A549 (cell line): ENCODE measurements at regions not wholly inside any gene's neighbourhood (a gene's known extent, or its start where the extent isn't known, plus 50 kb on each side); places are given as distances from the start of the nearest gene placed in this dataset.

ENCODE experiments used
- ATAC-seq, 2 experiments: fragments of 200-7000 bp in 1 of 2; fragments of >200 bp in 1 of 2; cut with Nextera tagmentation in 1 of 2; cut with Tn5 transposase in 1 of 2; 3 replicates each; pipeline versions ENCODE4 v1.8.0 to v1.9.1; 2018 to 2020; ENCODE audit warnings: mild to moderate bottlenecking in 1 of 2, moderate library complexity in 1 of 2
- CTCF ChIA-PET: fragments of 300-600 bp; sonication (Branson Sonifier 250); formaldehyde crosslinking; extraction: SDS; loops from one replicate; lab custom pipeline; 2021; ENCODE audit warnings: antibody characterized with exemption, inconsistent platforms; lab: Yijun Ruan, JAX
- POLR2A ChIA-PET: fragments of 350-600 bp; formaldehyde crosslinking; extraction: SDS; loops from one replicate; lab custom pipeline; 2021; ENCODE audit warnings: antibody characterized with exemption, inconsistent platforms; lab: Yijun Ruan, JAX
- DNase-seq, 2 experiments: peaks; one replicate each; pipeline versions ENCODE4 v3.0.0 to v3.0.0-alpha.2; 2011 to 2016; ENCODE audit warnings: low read depth in 1 of 2, low spot score in 1 of 2
- FAIRE-seq: peaks from 2 replicates; lab custom pipeline; 2011; peaks lifted over from hg19 to GRCh38; lab: Jason Lieb, UNC
- H3K27ac ChIP-seq, 2 experiments: fragments of >200 bp; sonication (Bioruptor Twin); formaldehyde crosslinking; 3 replicates each; pipeline ENCODE4 v1.5.1; 2016 to 2017
- H3K4me1 ChIP-seq: fragments of >200 bp; sonication (Bioruptor Twin); formaldehyde crosslinking; 3 replicates; pipeline ENCODE4 v1.6.1; 2016
- H3K4me2 ChIP-seq: fragments of >200 bp; sonication (Bioruptor Twin); formaldehyde crosslinking; 3 replicates; pipeline ENCODE4 v1.6.1; 2016
- H3K4me3 ChIP-seq: fragments of >200 bp; sonication (Bioruptor Twin); formaldehyde crosslinking; 3 replicates; pipeline ENCODE4 v1.5.1; 2016
- H3K9me3 ChIP-seq: fragments of >200 bp; sonication (Bioruptor Twin); formaldehyde crosslinking; 3 replicates; pipeline ENCODE4 v1.6.1; 2016
- CEBPB ChIP-seq, 2 experiments: fragments of >200 bp in 1 of 2; sonication (Bioruptor Twin) in 1 of 2; formaldehyde crosslinking in 1 of 2; IDR thresholded peaks; 2 replicates each; pipeline ENCODE4 v1.6.1; 2012 to 2016
- CHD2 ChIP-seq: fragments of 150-350 bp; IDR thresholded peaks from 2 replicates; pipeline ENCODE4 v1.6.1; 2014; ENCODE audit warnings: low read length; ENCODE audit not compliant: partially characterized antibody
- EHF ChIP-seq: fragments of 250-450 bp; sonication (Bioruptor Pico); IDR thresholded peaks from 2 replicates; pipeline ENCODE4 v1.5.0; 2020; ENCODE audit warnings: mild to moderate bottlenecking
- EHMT2 ChIP-seq: fragments of 200-600 bp; sonication (generic); IDR thresholded peaks from 2 replicates; pipeline ENCODE4 v1.6.1; 2016; ENCODE audit warnings: antibody characterized with exemption, low read depth, mild to moderate bottlenecking, moderate library complexity
- ELK1 ChIP-seq: fragments of 150-350 bp; IDR thresholded peaks from 2 replicates; pipeline ENCODE4 v1.6.1; 2014; ENCODE audit warnings: low read depth, mild to moderate bottlenecking, low read length
- FOSB ChIP-seq: fragments of 250-450 bp; sonication (Bioruptor Pico); IDR thresholded peaks from 2 replicates; pipeline ENCODE4 v1.5.0; 2020; ENCODE audit warnings: mild to moderate bottlenecking, moderate library complexity
- FOSL2 ChIP-seq, 2 experiments: fragments of 450-650 bp in 1 of 2; fragments of >200 bp in 1 of 2; sonication (Bioruptor Twin) in 1 of 2; formaldehyde crosslinking; IDR thresholded peaks; 2 replicates each; pipeline versions ENCODE4 v1.5.0 to v1.6.1; 2016 to 2020; ENCODE audit warnings: mild to moderate bottlenecking in 1 of 2, moderate library complexity in 1 of 2
- JUN ChIP-seq, 2 experiments: fragments of >200 bp; sonication (Bioruptor Twin); formaldehyde crosslinking; IDR thresholded peaks; 2 replicates in 1 of 2; 3 replicates in 1 of 2; pipeline ENCODE4 v1.6.1; 2016 to 2017
- JUNB ChIP-seq: fragments of >200 bp; sonication (Bioruptor Twin); formaldehyde crosslinking; IDR thresholded peaks from 2 replicates; pipeline ENCODE4 v1.6.1; 2016
- KDM1A ChIP-seq: fragments of 200-600 bp; sonication (generic); IDR thresholded peaks from 2 replicates; pipeline ENCODE4 v1.6.1; 2016; ENCODE audit warnings: low read depth, mild to moderate bottlenecking
- MAZ ChIP-seq: fragments of 150-350 bp; IDR thresholded peaks from 2 replicates; pipeline ENCODE4 v1.6.1; 2014; ENCODE audit warnings: antibody characterized with exemption, low read depth, low read length, borderline replicate concordance
- MYC ChIP-seq: IDR thresholded peaks from 2 replicates; pipeline ENCODE4 v1.6.1; 2012; ENCODE audit warnings: mild to moderate bottlenecking, inconsistent platforms, low read length, improper control_type of control experiment, borderline replicate concordance
- NFE2L2 ChIP-seq: fragments of 150-350 bp; conservative IDR thresholded peaks from 2 replicates; pipeline ENCODE4 v1.6.1; 2014; ENCODE audit warnings: low read length
- PBX3 ChIP-seq: IDR thresholded peaks from 2 replicates; pipeline ENCODE4 v1.6.1; 2012
- RAD21 ChIP-seq, 2 experiments: fragments of >200 bp in 1 of 2; sonication (Bioruptor Twin) in 1 of 2; formaldehyde crosslinking in 1 of 2; IDR thresholded peaks in 1 of 2; conservative IDR thresholded peaks in 1 of 2; 2 replicates in 1 of 2; 3 replicates in 1 of 2; pipeline ENCODE4 v1.6.1; 2012 to 2018; ENCODE audit warnings: inconsistent platforms in 1 of 2
- USF2 ChIP-seq: fragments of 450-650 bp; IDR thresholded peaks from 2 replicates; pipeline ENCODE4 v1.6.1; 2014; ENCODE audit warnings: antibody characterized with exemption
- ZC3H11A ChIP-seq: fragments of 450-650 bp; IDR thresholded peaks from 2 replicates; pipeline ENCODE4 v1.6.1; 2014; ENCODE audit warnings: antibody characterized with exemption, mild to moderate bottlenecking
- ZFP36 ChIP-seq: fragments of 450-650 bp; IDR thresholded peaks from 2 replicates; pipeline ENCODE4 v1.6.1; 2014; ENCODE audit warnings: borderline replicate concordance; ENCODE audit not compliant: partially characterized antibody
- WGBS: methylation state at CpG from one replicate; pipeline ENCODE4 v1.1.6; 2017; ENCODE audit errors: missing lambda C conversion rate; 5-methylcytosine and 5-hydroxymethylcytosine counted together
- TF ChIP-seq, protein P1 (sequence below): IDR thresholded peaks from 2 replicates; pipeline ENCODE4 v1.6.1; 2012
- TF ChIP-seq, protein P2 (sequence below): fragments of 200-600 bp; sonication (generic); IDR thresholded peaks from 2 replicates; pipeline ENCODE4 v1.6.1; 2016; ENCODE audit warnings: antibody characterized with exemption, mild to moderate bottlenecking, moderate library complexity

- 2% methylated on average over 4 of the region's 4 CpGs for WGBS
- Histone ChIP-seq H3K4me3 (no peak overlapping the region), H3K4me2 (peak overlapping the region; percentile 70), H3K27ac (peak overlapping the region; percentile 71 to 83), H3K4me1 (peaks cover 29% of the 10 kb centered on the region), H3K9me3 (no peaks in the 10 kb centered on the region)
- DNase-seq = peak; percentile 53 to 77
- FAIRE-seq = peak; percentile 100
- ATAC-seq = peak; percentile 99
- TF ChIP-seq, protein P1, sequence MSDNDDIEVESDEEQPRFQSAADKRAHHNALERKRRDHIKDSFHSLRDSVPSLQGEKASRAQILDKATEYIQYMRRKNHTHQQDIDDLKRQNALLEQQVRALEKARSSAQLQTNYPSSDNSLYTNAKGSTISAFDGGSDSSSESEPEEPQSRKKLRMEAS = peak; percentile 43
- TF ChIP-seq NFE2L2 = no peak
- no peak for TF ChIP-seq JUNB
- TF ChIP-seq ELK1 = no peak
- no peak for TF ChIP-seq CEBPB (IDR thresholded peaks at IDR 0.05)
- TF ChIP-seq, protein P2, sequence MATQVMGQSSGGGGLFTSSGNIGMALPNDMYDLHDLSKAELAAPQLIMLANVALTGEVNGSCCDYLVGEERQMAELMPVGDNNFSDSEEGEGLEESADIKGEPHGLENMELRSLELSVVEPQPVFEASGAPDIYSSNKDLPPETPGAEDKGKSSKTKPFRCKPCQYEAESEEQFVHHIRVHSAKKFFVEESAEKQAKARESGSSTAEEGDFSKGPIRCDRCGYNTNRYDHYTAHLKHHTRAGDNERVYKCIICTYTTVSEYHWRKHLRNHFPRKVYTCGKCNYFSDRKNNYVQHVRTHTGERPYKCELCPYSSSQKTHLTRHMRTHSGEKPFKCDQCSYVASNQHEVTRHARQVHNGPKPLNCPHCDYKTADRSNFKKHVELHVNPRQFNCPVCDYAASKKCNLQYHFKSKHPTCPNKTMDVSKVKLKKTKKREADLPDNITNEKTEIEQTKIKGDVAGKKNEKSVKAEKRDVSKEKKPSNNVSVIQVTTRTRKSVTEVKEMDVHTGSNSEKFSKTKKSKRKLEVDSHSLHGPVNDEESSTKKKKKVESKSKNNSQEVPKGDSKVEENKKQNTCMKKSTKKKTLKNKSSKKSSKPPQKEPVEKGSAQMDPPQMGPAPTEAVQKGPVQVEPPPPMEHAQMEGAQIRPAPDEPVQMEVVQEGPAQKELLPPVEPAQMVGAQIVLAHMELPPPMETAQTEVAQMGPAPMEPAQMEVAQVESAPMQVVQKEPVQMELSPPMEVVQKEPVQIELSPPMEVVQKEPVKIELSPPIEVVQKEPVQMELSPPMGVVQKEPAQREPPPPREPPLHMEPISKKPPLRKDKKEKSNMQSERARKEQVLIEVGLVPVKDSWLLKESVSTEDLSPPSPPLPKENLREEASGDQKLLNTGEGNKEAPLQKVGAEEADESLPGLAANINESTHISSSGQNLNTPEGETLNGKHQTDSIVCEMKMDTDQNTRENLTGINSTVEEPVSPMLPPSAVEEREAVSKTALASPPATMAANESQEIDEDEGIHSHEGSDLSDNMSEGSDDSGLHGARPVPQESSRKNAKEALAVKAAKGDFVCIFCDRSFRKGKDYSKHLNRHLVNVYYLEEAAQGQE = no peak
- no peak for TF ChIP-seq ZC3H11A
- no peak for TF ChIP-seq JUN (IDR thresholded peaks at IDR 0.05)
- no peak for TF ChIP-seq EHMT2
- peak; percentile 24; the same call in 1 of the 2 replicates for TF ChIP-seq FOSL2 (IDR thresholded peaks at IDR 0.05)
- TF ChIP-seq FOSL2 (CRISPR knock-in tag; IDR thresholded peaks at IDR 0.05) = peak; percentile 51
- no peak for TF ChIP-seq MYC
- no peak for TF ChIP-seq ZFP36
- TF ChIP-seq PBX3 = no peak
- TF ChIP-seq FOSB (CRISPR knock-in tag) = no peak
- no peak for TF ChIP-seq RAD21 (conservative IDR thresholded peaks at IDR 0.05 in 1 of 2, IDR thresholded peaks at IDR 0.05 in 1 of 2)
- CTCF ChIA-PET = no interaction called here
- POLR2A ChIA-PET = interaction anchor here (0.8 kb wide), 1 partner anchor 189 kb away, joined by 4 read pairs; the partner anchor contains the start of gene PLS3
Measured at GRCh38 chrX:115372152-115372551, 82.6 kb downstream of the LUZP4 start.

- no peak for ATAC-seq
- 98% methylated on average over 5 of the region's 5 CpGs for WGBS
- DNase-seq = no peak
- no peak for FAIRE-seq
- H3K4me2 ChIP-seq = peak overlapping the region; percentile 70; the same call in 2 of the 3 replicates
- peak overlapping the region; percentile 71 to 83; a peak in 5 of 6 replicates for H3K27ac ChIP-seq
- H3K4me1 ChIP-seq = peaks cover 23% of the 10 kb centered on the region
- TF ChIP-seq USF2 (no peak), EHF (CRISPR knock-in tag) (no peak), CHD2 (no peak), MAZ (no peak), KDM1A (no peak)
- no peak overlapping the region for H3K4me3 ChIP-seq
- CTCF ChIA-PET = no interaction called here
- no peaks in the 10 kb centered on the region for H3K9me3 ChIP-seq
- POLR2A ChIA-PET = no interaction called here
Measured at GRCh38 chrX:115373308-115373707, 83.8 kb downstream of the LUZP4 start.
